ENCODE measurements at regions not wholly inside any gene's neighbourhood (a gene's known extent, or its start where the extent isn't known, plus 50 kb on each side); places are given as distances from the start of the nearest gene placed in this dataset.
A peak's percentile ranks its signal among the peaks of the same experiment; 100 is the strongest.

DNA sequence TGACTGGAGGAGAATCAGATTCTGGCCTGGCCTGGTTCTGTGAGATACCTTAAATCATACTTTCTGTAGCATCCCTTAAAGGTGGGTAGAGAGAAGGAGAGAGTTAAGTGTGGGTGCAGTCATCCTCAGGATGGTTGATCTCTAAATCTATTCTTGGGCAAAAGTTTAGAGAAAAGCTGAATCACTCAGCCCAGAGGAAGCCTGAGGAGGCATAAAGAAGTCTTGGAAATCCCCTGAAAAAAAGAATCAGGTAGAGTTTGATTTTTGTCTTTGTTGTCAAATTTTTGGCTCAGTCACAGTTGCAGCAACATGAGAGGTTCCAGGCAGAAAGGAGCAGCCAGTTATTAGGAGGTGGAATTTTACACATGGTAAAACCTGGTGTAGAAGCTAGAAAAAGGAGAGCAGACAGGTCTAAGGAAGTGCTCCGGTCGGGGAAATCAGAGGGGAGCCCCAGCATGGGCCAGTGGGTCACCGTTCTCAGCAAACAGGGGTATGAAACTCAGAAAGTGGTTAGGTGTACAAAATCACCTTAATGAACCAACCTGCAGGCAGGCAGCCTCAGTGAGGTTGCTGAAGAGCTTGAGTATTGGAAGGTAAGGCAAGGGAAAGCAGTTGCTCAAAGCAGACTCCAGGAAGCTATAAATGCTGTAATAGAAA, 116.2 kb upstream of the CNTLN start:
- DNase-seq (ENCODE audit: low spot score) = no peak

DNA sequence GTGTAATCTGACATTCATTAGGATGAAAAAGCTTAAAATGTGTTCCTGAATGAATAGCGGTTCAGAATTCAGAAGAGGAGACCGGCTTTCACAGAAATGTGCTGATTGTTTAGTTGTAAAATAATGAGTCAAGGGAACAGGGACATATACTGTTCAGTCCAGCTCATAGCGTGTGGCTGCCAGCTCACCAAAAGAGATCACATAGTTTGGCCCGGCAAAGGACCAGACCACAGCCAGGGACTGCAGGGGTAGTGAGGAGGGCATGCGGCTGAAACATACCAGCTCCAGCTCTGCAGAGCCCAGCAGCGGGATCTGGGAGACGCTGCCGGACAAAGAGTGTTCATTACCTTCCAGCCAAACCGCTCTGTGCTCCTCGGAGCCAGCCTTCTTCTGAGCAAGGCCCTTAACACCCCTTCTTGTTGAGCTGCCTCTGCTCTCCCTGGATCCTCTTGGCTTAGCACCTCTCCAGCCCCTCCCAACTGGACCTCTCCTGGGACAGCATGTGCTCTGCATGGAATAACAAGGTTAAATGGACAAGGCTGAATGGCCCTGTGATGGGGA, 116.8 kb upstream of the CNTLN start:
- DNase-seq (ENCODE audit: low spot score) = peak; percentile 70

- DNase-seq (ENCODE audit: low spot score) = no peak
Observed at GRCh38 chr9:17013891-17014290, 120.9 kb upstream of the CNTLN start.

DNA sequence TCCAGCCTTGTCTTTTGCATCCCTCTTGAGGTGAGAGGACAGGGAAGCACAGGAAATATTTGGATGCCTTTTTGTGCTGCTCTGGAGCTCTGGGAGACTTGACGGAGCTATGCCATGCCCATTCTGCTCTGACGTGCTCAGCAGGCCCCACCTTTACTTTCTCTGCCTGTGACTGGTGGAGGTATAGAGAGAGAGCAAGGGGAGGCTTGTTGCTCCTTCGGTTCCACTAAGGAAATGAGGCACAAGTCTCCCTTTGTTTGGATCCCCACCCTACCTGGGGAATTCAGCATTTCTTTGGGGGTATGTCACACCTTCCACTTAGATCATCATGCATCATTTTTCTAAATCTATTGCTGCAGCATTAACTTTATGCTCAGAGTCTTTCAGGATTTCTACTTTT, 121.8 kb upstream of the CNTLN start:
- no peak for DNase-seq (ENCODE audit: low spot score)

DNA sequence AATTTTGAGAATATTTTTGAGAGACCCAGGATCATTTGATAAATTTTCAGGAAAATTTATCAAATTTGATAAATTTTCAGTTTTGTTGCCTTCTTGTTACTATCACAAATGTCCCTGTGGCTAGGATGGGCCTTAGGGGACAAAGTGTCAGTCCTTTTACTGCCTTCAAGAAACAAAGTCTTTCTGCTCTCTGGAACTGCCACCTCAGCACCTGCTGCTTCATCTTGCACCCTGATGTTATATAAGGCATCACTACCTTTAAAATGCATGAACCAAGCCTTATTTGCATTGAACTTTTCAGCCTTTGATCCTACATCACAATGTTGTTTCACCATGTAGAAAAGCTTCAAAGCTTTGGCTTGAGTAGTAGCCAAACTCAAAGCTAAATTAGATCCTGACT, 123.0 kb upstream of the CNTLN start:
- DNase-seq (ENCODE audit: low spot score) = no peak

DNA sequence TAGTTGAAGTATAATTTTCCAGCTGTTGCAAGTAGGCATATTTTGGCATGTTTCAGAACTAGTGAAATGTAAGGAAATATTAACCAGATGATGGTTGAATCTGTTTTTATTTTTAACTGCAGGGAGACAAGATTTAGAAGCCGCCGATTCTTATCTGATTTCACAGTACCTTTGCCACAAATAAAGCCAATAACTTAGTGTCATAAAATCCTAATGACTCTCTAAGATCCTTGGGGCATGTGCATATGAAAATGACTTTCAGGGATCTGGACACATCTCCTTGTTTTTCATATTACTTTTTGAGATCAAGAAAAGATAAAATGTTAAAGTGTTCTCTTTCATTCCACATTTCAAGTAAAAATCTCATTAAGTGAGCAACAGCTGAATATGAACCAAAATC, 125.8 kb upstream of the CNTLN start:
- no peak for DNase-seq (ENCODE audit: low spot score)

DNA sequence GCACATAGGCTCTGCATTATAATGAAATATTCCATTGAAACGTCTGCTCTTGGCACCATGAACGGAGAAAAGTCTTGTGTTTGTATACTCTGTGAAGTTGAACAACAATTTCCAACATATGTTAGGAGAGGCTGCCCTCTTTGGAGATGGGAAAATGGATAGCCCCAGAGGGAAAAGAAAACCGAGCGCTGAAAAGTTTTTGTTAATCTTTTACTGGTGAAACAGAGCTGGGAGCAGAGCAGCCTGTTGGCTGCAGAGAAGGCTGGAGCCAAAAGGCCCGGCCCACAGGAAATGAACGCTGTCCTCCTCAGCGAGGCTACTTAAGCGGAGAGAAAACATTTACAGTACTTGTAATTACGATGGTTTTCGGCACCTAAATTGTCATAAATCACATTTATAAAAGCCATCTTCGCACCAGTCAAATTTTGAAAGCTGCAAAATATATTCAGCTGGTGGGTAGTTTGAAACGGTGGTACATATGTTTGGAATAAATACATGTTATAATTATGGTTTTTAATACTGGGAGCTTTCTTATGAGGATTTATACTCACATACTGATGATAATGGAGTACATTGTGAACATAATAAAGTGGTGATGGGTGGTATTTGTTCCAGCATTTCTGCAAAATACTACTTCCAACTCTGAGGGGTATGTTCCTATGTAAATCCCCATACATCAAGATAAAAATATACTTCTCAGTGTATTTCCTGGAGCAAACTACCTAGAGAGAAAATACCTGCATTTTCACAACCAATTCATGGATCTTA, 129.6 kb upstream of the CNTLN start:
- DNase-seq (ENCODE audit: low spot score) = peak; percentile 76

DNA sequence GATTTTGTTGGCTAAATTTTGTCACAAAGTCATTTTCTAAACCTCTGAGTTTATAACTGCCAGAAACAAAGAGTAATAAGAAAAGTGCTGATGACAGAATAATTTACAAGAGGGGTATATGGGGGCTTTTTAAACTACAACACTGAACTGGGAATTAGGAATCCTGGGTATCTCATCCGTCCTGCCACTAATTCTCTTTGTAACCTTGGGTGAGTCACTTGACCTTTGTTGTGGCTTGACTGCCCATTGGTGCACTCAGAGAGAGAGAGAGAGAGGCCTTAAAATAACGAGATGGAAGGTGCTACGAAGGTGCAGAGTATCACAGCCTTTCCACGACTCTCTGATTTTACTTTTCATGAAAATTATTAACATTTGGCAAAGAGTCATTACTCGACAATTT, 130.3 kb upstream of the CNTLN start:
- peak; percentile 17 for DNase-seq (ENCODE audit: low spot score)

DNA sequence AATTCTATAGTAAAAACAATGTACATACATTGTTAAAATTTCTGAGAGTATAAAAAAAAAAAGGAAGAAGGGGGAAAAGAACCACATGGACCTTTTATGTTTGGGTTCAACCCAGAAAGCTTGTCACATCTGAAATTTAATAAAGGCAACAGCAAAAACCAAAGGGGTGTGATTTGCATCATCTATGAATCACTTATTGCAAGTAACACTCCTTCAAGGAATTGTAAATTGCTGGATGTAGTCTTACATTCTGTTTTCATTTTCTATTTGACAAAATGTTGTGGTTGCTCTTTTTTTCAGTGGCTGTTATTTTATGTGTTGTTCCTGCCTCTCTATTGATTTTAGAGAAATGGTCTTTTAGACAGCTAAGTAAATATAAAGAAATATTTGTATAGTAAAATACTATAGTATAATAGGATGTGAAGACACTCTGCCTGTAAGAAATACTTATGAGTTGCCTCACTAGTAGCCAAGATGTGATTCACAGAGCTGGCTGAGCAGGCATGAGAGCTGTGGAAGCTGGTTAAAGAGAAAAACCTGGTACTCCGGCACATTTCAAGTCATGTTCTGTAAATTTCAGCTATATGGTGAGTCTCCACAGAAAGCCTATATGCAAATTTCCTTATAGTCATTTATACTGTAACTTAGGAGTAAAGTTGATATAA, 131.1 kb upstream of the CNTLN start:
- peak; percentile 71 for DNase-seq (ENCODE audit: low spot score)

DNA sequence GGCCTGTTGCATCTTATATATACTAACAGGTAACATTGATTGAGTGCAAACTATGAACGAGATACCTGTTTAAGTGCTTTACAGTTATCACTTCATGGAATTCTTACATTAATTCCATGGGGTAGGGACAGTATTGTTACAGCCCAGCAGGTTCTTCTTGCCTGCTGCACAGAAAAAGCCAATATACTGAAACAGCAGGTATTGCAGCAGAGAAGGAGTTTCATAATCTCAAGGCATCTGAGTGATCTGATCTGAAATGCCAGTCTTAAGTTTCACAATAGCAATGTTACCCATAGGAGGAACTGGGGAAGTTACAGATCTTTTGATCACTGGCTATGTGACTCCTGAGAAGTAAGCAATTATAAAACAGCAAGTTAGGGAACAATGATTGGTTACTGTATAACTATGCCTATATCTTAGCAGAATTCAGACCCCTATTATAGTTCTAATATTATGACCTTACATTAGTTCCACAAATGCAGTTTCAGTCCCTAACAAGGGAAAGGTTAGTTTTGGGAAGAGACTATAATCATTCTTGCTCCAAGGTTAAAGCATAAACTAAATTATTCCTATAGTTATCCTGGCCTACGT, 126.5 kb upstream of the BNC2 start:
- DNase-seq (ENCODE audit: low spot score) = no peak

DNA sequence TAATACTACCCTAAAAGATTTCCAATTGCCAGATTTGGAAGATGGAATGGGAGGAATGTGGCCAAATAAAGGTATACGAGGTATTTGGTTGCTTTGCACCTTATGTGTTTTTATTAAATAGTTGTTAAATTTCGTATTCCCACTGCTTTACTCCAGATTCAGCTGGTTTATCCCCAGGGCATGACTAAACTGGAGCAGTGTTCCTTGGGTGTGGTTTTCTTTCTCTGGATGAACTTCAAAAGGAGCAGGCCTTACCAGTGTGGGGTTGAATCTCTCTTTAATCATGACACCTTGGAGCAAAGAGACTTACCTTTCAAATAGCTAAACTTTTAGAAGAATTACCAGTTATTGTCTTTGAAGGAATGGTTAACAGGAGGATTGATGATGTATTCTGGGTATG, 121.7 kb upstream of the BNC2 start:
- peak; percentile 24 for DNase-seq (ENCODE audit: low spot score)

DNA sequence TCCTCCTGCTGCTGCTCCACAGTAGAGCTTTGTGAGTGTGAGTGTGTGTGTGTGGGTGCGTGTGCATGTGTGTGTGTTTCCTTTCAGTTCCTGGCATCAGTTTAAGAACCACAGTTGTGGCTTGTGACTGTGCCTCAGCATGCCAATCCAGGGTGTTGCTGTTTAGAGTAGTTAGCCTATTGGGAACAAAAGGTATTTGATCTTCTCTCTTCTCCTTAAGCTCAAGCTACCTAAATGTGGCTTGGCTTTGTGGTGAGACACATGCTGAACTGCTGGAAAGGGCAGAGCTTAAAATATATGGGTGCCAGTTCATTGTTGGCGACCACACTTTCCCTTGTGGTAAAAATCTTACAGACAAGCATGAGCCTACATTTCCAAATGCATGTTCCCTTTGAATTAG, 116.6 kb upstream of the BNC2 start:
- peak; percentile 59 for DNase-seq (ENCODE audit: low spot score)

GRCh38 chr9:16986556-16986955, 116.1 kb upstream of the BNC2 start:
- peak; percentile 13 for DNase-seq (ENCODE audit: low spot score)

DNA sequence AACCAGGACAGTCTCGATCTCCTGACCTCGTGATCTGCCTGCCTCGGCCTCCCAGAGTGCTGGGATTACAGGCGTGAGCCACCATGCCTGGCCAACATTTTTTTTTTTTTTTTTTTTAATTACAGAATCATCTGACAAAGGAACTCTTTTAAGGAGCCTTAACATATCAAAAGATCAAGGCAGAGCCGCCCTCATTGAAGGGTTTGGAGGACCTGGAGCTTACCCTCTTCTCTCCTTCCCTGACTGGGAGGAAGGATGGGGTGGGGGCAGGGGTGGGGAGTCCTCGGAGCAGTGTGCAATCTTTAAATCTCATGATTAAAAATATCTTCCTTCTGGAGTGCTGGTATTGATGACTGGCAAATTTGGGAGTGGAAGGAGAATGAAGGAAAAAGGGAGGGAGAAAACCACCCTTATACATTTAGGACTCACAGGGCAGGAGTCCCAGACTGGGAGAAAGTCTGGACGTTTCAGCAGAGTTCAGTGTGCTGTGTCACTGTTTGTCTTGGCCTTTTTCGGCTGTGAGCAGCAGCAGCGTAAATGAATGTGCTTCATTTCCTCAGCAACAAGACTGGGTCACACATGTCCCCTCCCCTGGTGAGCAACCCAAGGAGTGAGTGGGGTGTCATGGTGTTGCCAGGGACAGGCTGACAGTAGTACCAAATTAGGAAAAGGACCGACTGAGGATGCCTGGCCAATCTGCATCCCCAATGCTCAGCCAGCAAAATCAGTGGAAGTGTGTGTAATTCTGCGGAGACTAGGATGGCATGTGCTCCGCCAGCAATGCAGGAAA, 115.3 kb upstream of the BNC2 start:
- DNase-seq (ENCODE audit: low spot score) = peak; percentile 70

GRCh38 chr9:16982780-16983310, 112.4 kb upstream of the BNC2 start:
- DNase-seq (ENCODE audit: low spot score) = no peak

DNA sequence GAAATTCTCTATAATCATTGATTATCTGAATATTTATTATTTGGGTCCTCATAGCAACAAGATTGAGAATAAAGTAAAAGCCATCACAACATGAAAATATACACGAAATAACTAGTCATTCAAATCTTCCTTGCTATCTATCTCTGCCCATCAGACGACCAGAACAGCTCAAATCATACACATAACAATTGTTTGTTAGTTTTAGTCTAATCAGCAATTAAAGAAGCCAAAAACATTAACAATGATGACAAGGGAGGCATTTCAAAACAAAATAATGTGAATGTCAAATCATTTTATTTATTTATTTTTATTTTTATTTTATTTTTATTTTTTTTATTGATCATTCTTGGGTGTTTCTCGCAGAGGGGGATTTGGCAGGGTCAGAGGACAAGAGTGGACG, 106.0 kb upstream of the BNC2 start:
- DNase-seq (ENCODE audit: low spot score) = no peak

DNA sequence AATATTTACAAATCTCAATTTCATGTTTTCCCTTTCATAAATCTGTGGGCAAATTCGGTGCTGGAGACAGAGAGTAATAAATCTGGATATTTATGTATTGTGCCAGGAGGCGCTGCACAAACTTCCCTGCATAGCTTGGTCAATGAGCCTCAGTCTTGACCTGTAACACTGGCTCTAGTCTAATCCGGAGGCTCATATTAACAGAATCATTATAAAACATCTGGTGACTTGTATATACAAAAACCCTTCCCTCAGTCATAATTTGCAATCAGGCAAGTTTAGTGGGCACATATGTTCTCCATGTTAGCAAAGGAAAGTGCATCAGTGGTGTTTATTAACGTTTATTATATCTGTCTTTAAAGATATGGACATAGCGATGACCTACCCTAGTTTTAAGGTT, 104.0 kb upstream of the BNC2 start:
- no peak for DNase-seq (ENCODE audit: low spot score)

DNA sequence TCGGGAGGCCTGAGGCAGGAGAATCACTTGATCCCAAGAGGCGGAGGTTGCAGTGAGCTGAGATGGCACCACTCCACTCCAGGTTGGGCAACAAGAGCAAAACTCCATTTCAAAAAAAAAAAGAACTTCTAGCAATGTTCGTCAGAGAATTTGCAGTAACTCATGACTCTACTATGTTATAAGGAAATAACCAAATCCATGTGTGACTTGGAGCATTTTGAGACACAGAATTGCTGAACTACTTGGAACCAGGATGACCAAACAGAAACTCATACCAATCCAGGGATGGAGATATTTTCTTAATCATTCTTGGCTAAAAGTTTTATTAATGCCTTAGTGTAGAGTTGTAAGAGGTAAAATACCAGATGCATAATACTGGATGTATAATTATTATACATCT, 99.9 kb upstream of the BNC2 start:
- peak; percentile 62 for DNase-seq (ENCODE audit: low spot score)

- peak; percentile 87 for DNase-seq (ENCODE audit: low spot score)
Observed at GRCh38 chr9:16964228-16964627, 93.8 kb upstream of the BNC2 start.

DNA sequence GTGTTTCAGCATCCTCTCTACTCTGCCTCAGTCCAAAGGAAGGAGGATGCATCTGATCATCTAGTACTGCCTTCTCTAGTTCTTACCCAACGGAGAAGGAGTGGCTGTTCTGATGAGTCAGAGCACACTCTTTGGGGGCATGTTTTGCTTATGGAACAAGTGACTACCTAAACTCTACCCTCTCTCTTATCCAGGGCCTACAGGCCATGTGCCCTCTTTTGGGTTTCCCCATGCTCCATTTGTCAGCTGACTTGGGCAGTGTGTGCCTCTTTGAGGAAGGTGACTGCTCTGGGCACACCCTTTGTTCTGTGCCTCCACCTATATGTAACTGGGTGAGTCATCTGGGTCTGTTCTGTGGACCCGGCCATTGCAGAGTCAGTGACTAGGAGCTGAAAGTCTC, 89.6 kb upstream of the BNC2 start:
- no peak for DNase-seq (ENCODE audit: low spot score)

GRCh38 chr9:16959391-16959790, 88.9 kb upstream of the BNC2 start:
- DNase-seq (ENCODE audit: low spot score) = no peak

- no peak for DNase-seq (ENCODE audit: low spot score)
Observed at GRCh38 chr9:16954040-16954439, 83.6 kb upstream of the BNC2 start.

Measured in GM03348 (cell line).